NCI-H2107 treated with DMSO at 0.1 percent for 48 hours (cell line): ENCODE measurements at regions not wholly inside any gene's neighbourhood (a gene's known extent, or its start where the extent isn't known, plus 50 kb on each side); places are given as distances from the start of the nearest gene placed in this dataset.
"Not testable (repeated sequence)": the region's sequence is repeated elsewhere in the genome, so short reads cannot be mapped to it uniquely, and the experiment has no call there.

Source experiments
- DNase-seq: peaks from one replicate; lab custom pipeline; 2025; ENCODE audit not compliant: unreplicated experiment; lab: John Stamatoyannopoulos, UW

GRCh38 chr11:110347660-110348059 lies 51.2 kb upstream of the RDX start:
- no peak for DNase-seq

GRCh38 chr11:110349138-110349996 lies 53.0 kb upstream of the RDX start:
- no peak for DNase-seq

GRCh38 chr11:110349997-110350383 lies 53.6 kb upstream of the RDX start:
- DNase-seq = not testable (repeated sequence)

- DNase-seq = no peak
These were observed 58.8 kb upstream of the RDX start for GRCh38 chr11:110355011-110355744.

- no peak for DNase-seq
These were observed 60.6 kb upstream of the RDX start for GRCh38 chr11:110356762-110357671.

- DNase-seq = no peak
These were observed 61.9 kb upstream of the RDX start for GRCh38 chr11:110358336-110358735.

- not testable (repeated sequence) for DNase-seq
These were observed 64.5 kb upstream of the RDX start for GRCh38 chr11:110360781-110361408.

GRCh38 chr11:110362971-110363509 lies 66.6 kb upstream of the RDX start:
- peak; percentile 9 for DNase-seq

GRCh38 chr11:110366291-110366690 lies 63.5 kb upstream of the FDX1 start:
- DNase-seq = peak; percentile 25

GRCh38 chr11:110367571-110367970 lies 62.2 kb upstream of the FDX1 start:
- DNase-seq = no peak

- no peak for DNase-seq
These were observed 58.7 kb upstream of the FDX1 start for GRCh38 chr11:110371084-110371483.

- DNase-seq = no peak
These were observed 56.6 kb upstream of the FDX1 start for GRCh38 chr11:110373051-110373702.

- DNase-seq = no peak
These were observed 54.8 kb upstream of the FDX1 start for GRCh38 chr11:110374921-110375320.

GRCh38 chr11:110375351-110375750 lies 54.4 kb upstream of the FDX1 start:
- no peak for DNase-seq

GRCh38 chr11:110376021-110376420 lies 53.7 kb upstream of the FDX1 start:
- no peak for DNase-seq

- peak; percentile 92 for DNase-seq
These were observed 52.9 kb upstream of the FDX1 start for GRCh38 chr11:110376711-110377324.

- no peak for DNase-seq
These were observed 52.3 kb upstream of the FDX1 start for GRCh38 chr11:110377434-110377833.

GRCh38 chr11:110379261-110379660 lies 50.5 kb upstream of the FDX1 start:
- no peak for DNase-seq

GRCh38 chr11:110379936-110380335 lies 49.8 kb upstream of the FDX1 start:
- DNase-seq = no peak
